ENCODE measurements at regions not wholly inside any gene's neighbourhood (a gene's known extent, or its start where the extent isn't known, plus 50 kb on each side); places are given as distances from the start of the nearest gene placed in this dataset.

GRCh38 chr1:96554364-96554763 lies 167.2 kb upstream of the PTBP2 start:
- TF ChIP-seq CTCF (IDR thresholded peaks at IDR 0.05; ENCODE audit: extremely low read depth in 1 of 2, insufficient read depth in 1 of 2, low read depth in 1 of 2, low read length in 2 of 2) = no peak
- no peak for TF ChIP-seq MAX (IDR thresholded peaks at IDR 0.05; ENCODE audit: insufficient read depth, insufficient read length)
- no peak for TF ChIP-seq POLR2AphosphoS5 (IDR thresholded peaks at IDR 0.05; ENCODE audit: insufficient read depth, low read depth, low read length)
- no peak for TF ChIP-seq POLR2A (IDR thresholded peaks at IDR 0.05; ENCODE audit: low read depth, low read length)
- TF ChIP-seq EZH2 (IDR thresholded peaks at IDR 0.05; ENCODE audit: borderline replicate concordance, low read depth, low read length, severe bottlenecking) = no peak
- no peak for TF ChIP-seq MYC (IDR thresholded peaks at IDR 0.05; ENCODE audit: low read depth, low read length)
- TF ChIP-seq FOS (IDR thresholded peaks at IDR 0.05; ENCODE audit: borderline replicate concordance, insufficient read depth, low read length) = no peak
- TF ChIP-seq JUN (IDR thresholded peaks at IDR 0.05; ENCODE audit: borderline replicate concordance, insufficient read depth, insufficient read length, low read depth) = no peak
- no peak for TF ChIP-seq GATA2 (IDR thresholded peaks at IDR 0.05; ENCODE audit: insufficient read depth, insufficient read length, low read depth, low read length)

Data from endothelial cell of umbilical vein (primary cell).